Endothelial cell of umbilical vein (primary cell): ENCODE measurements at regions not wholly inside any gene's neighbourhood (a gene's known extent, or its start where the extent isn't known, plus 50 kb on each side); places are given as distances from the start of the nearest gene placed in this dataset.

Experiments
- BruUV-seq: library from RNA; stranded (reverse); fragments of 400-500 nt; replicated peaks from 2 replicates; lab custom pipeline; 2021; lab: Mats Ljungman, UMichigan
- CTCF ChIA-PET: fragments of 300-600, 350-600 bp; sonication (Branson Sonifier 250); formaldehyde crosslinking; loops from one replicate; lab custom pipeline; 2021; ENCODE audit warnings: antibody characterized with exemption, inconsistent platforms; lab: Charles Lee
- POLR2A ChIA-PET: fragments of 300-600, 350-600 bp; sonication (Branson Sonifier 250); formaldehyde crosslinking; loops from one replicate; lab custom pipeline; 2021; ENCODE audit warnings: antibody characterized with exemption, inconsistent platforms; lab: Charles Lee
- DNase-seq: peaks from one replicate; pipeline ENCODE4 v3.0.0-alpha.2; 2011; ENCODE audit warnings: low read depth, low spot score
- FAIRE-seq: peaks from 2 replicates; lab custom pipeline; 2011; peaks lifted over from hg19 to GRCh38; lab: Jason Lieb, UNC
- H2AFZ ChIP-seq: 2 replicates; pipeline ENCODE4 v1.6.0; 2012; ENCODE audit warnings: low read depth, low read length, control low read depth, inconsistent platforms
- H3K27ac ChIP-seq: 2 replicates; pipeline ENCODE4 v1.5.1; 2011; ENCODE audit warnings: low read depth, mild to moderate bottlenecking, control low read depth, low read length, moderate library complexity; ENCODE audit not compliant: insufficient read depth
- H3K27me3 ChIP-seq, 2 experiments: 2 replicates each; pipeline versions ENCODE4 v1.6.0 to v1.6.1; 2011; ENCODE audit warnings: low read length in 2 of 2, mixed read lengths in 1 of 2; ENCODE audit not compliant: control insufficient read depth in 2 of 2, insufficient read depth in 2 of 2
- H3K36me3 ChIP-seq, 2 experiments: 2 replicates in 1 of 2; 3 replicates in 1 of 2; pipeline ENCODE4 v1.5.1; 2011; ENCODE audit warnings: low read length in 2 of 2, mild to moderate bottlenecking in 1 of 2, moderate library complexity in 1 of 2; ENCODE audit not compliant: control insufficient read depth in 2 of 2, insufficient read depth in 2 of 2; ENCODE audit errors: extremely low read depth in 1 of 2
- H3K4me1 ChIP-seq: 3 replicates; pipeline ENCODE4 v1.5.1; 2011; ENCODE audit warnings: mild to moderate bottlenecking, low read length; ENCODE audit not compliant: control insufficient read depth, insufficient read depth; ENCODE audit errors: extremely low read depth
- H3K4me2 ChIP-seq: 2 replicates; pipeline ENCODE4 v1.6.1; 2011; ENCODE audit warnings: low read length, control low read depth, mixed read lengths; ENCODE audit not compliant: insufficient read depth
- H3K4me3 ChIP-seq, 3 experiments: fragments of 200-600 bp in 1 of 3; sonication (generic), shearing (Covaris generic) in 1 of 3; replicated peaks in 1 of 3; 2 replicates each; pipeline ENCODE4 v1.5.1; 2011 to 2016; ENCODE audit warnings: control low read depth in 3 of 3, low read length in 3 of 3, mild to moderate bottlenecking in 2 of 3, inconsistent platforms in 1 of 3, low read depth in 1 of 3, moderate library complexity in 1 of 3; ENCODE audit not compliant: insufficient read depth in 1 of 3
- H3K79me2 ChIP-seq: 2 replicates; pipeline ENCODE4 v1.6.0; 2012; ENCODE audit warnings: low read length, inconsistent platforms; ENCODE audit not compliant: control insufficient read depth, insufficient read depth
- H3K9ac ChIP-seq: replicated peaks from 2 replicates; pipeline ENCODE3; 2011; ENCODE audit warnings: low read length, control low read depth; ENCODE audit not compliant: insufficient read depth; ENCODE audit errors: extremely low read depth
- H3K9me1 ChIP-seq: replicated peaks from 3 replicates; pipeline ENCODE4 v1.6.0; 2011; ENCODE audit warnings: mild to moderate bottlenecking, low read length; ENCODE audit not compliant: control insufficient read depth, insufficient read depth; ENCODE audit errors: extremely low read depth
- H3K9me3 ChIP-seq: replicated peaks from 2 replicates; pipeline ENCODE4 v1.5.1; 2012; ENCODE audit warnings: low read length, inconsistent platforms; ENCODE audit not compliant: control insufficient read depth, insufficient read depth
- H4K20me1 ChIP-seq: replicated peaks from 2 replicates; pipeline ENCODE3; 2011; ENCODE audit warnings: mild to moderate bottlenecking, low read length; ENCODE audit not compliant: control insufficient read depth, insufficient read depth; ENCODE audit errors: extremely low read depth
- EZH2 ChIP-seq: IDR thresholded peaks from 2 replicates; pipeline ENCODE4 v1.6.1; 2012; ENCODE audit warnings: borderline replicate concordance, low read depth, mild to moderate bottlenecking, moderate library complexity, low read length, inconsistent platforms; ENCODE audit not compliant: severe bottlenecking
- FOS ChIP-seq: IDR thresholded peaks from 2 replicates; pipeline ENCODE4 v1.6.1; 2011; ENCODE audit warnings: mild to moderate bottlenecking, low read length, moderate library complexity, borderline replicate concordance; ENCODE audit not compliant: insufficient read depth
- GATA2 ChIP-seq: IDR thresholded peaks from 2 replicates; pipeline ENCODE4 v1.7.0; 2011; ENCODE audit warnings: low read depth, mild to moderate bottlenecking, moderate library complexity, mixed read lengths, low read length; ENCODE audit not compliant: insufficient read length, insufficient read depth
- JUN ChIP-seq: IDR thresholded peaks from 2 replicates; pipeline ENCODE4 v1.6.1; 2011; ENCODE audit warnings: borderline replicate concordance, low read depth; ENCODE audit not compliant: insufficient read length, insufficient read depth
- MYC ChIP-seq: IDR thresholded peaks from one replicate; pipeline ENCODE4 v1.6.1; 2011; ENCODE audit warnings: mild to moderate bottlenecking, low read depth, low read length
- POLR2A ChIP-seq: IDR thresholded peaks from 2 replicates; pipeline ENCODE4 v1.6.1; 2012; ENCODE audit warnings: low read depth, mild to moderate bottlenecking, control low read depth, low read length
- POLR2AphosphoS5 ChIP-seq: IDR thresholded peaks from 2 replicates; pipeline ENCODE4 v1.6.1; 2012; ENCODE audit warnings: low read depth, mild to moderate bottlenecking, control low read depth, low read length, moderate library complexity; ENCODE audit not compliant: insufficient read depth
- dilution Hi-C: fragments of 300-500 bp; cut with MboI; formaldehyde crosslinking; loops from one replicate; pipeline ENCODE4 v1.15.0; 2019; ENCODE audit warnings: low sequenced_read_pairs; ENCODE audit not compliant: extremely low pct_ligation_motif_present
- intact Hi-C: fragments of 100-400 bp; cut with micrococcal nuclease; formaldehyde crosslinking; loops from one replicate; pipeline ENCODE4 v1.10.0; 2022
- TF ChIP-seq, protein P1 (sequence below), 2 donors: IDR thresholded peaks; 1 replicate in 1 of 2; 2 replicates in 1 of 2; pipeline ENCODE4 v1.5.1; 2011; ENCODE audit warnings: low read length in 2 of 2, mild to moderate bottlenecking in 2 of 2, moderate library complexity in 2 of 2, control low read depth in 1 of 2, inconsistent platforms in 1 of 2, low read depth in 1 of 2; ENCODE audit not compliant: insufficient read depth in 1 of 2; ENCODE audit errors: extremely low read depth in 1 of 2
- TF ChIP-seq, protein P2 (sequence below): IDR thresholded peaks from 2 replicates; pipeline ENCODE4 v1.6.1; 2011; ENCODE audit not compliant: insufficient read depth, insufficient read length

DNA sequence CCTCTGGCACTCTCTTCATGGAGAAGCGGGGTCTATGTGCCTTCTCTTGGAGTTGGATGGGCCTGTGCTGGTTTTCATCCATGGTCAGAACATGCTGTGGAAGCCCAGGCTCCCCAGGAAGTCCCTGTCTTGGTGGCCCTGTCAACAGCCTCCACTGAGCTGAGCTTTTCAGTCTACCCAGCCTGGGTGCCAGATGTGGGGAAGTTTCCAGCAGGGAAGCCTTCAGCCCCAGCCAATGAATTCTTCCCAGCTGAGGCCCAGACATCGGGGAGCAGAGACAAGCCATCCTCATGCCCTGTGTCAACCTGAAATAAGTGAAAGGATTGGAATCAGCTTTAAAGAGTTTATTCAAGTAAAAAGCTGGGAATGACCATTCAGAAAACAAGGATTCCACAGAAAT is 75.1 kb upstream of the PGBD5 start:
- CTCF ChIA-PET: no interaction called here
- intact Hi-C loops (no loop called here), dilution Hi-C loops (no loop called here)
- DNase-seq (no peak), FAIRE-seq (no peak)
- Histone ChIP-seq H3K9me1 (no peaks in the 10 kb centered on the region), H3K9me3 (no peaks in the 10 kb centered on the region), H3K27ac (no peak overlapping the region), H3K9ac (no peak overlapping the region), H4K20me1 (no peaks in the 10 kb centered on the region), H3K36me3 (no peaks in the 10 kb centered on the region), H3K79me2 (no peaks in the 10 kb centered on the region), H3K4me2 (no peak overlapping the region), H3K4me3 (no peak overlapping the region), H3K4me1 (no peaks in the 10 kb centered on the region), H2AFZ (no peak overlapping the region), H3K27me3 (no peaks in the 10 kb centered on the region)
- TF ChIP-seq POLR2AphosphoS5 (no peak), JUN (no peak), FOS (no peak)
- TF ChIP-seq, protein P1, sequence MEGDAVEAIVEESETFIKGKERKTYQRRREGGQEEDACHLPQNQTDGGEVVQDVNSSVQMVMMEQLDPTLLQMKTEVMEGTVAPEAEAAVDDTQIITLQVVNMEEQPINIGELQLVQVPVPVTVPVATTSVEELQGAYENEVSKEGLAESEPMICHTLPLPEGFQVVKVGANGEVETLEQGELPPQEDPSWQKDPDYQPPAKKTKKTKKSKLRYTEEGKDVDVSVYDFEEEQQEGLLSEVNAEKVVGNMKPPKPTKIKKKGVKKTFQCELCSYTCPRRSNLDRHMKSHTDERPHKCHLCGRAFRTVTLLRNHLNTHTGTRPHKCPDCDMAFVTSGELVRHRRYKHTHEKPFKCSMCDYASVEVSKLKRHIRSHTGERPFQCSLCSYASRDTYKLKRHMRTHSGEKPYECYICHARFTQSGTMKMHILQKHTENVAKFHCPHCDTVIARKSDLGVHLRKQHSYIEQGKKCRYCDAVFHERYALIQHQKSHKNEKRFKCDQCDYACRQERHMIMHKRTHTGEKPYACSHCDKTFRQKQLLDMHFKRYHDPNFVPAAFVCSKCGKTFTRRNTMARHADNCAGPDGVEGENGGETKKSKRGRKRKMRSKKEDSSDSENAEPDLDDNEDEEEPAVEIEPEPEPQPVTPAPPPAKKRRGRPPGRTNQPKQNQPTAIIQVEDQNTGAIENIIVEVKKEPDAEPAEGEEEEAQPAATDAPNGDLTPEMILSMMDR (IDR thresholded peaks at IDR 0.05; ENCODE audit: extremely low read depth in 1 of 2, insufficient read depth in 1 of 2, low read depth in 1 of 2, low read length in 2 of 2): no peak
- no TSS peak for BruUV-seq
- POLR2A ChIA-PET: no interaction called here

DNA sequence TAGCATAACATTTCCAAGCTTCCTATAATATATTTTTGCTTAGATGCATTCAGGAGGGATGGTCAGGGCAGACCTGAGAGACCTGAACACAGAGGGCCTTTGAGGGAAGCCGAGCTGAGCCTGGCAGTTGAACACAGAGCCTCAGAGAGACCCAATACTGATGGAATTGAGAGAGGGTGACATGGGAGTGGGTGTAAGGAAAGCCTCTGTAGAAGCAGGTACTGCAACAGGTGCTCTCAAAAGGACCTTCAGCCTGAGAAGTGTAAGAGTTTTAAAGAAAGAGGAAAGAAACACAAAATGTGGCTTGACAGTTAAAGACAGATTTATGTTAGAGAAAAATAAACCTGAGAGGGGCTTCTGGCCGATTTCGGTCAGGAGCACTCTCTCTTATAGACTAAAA is 73.9 kb upstream of the PGBD5 start:
- FAIRE-seq (no peak), DNase-seq (no peak)
- intact Hi-C loops: no loop called here
- no peaks in the 10 kb centered on the region for H3K79me2 ChIP-seq
- ChIA-PET CTCF (no interaction called here), POLR2A (no interaction called here)
- H3K36me3 ChIP-seq: no peaks in the 10 kb centered on the region
- no peak overlapping the region for H3K4me3 ChIP-seq
- no peaks in the 10 kb centered on the region for H3K27me3 ChIP-seq
- TF ChIP-seq FOS: no peak
- TF ChIP-seq, protein P2, sequence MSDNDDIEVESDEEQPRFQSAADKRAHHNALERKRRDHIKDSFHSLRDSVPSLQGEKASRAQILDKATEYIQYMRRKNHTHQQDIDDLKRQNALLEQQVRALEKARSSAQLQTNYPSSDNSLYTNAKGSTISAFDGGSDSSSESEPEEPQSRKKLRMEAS: no peak
- no peak for TF ChIP-seq MYC
- TF ChIP-seq JUN: no peak
- no peak for TF ChIP-seq POLR2A
- TF ChIP-seq POLR2AphosphoS5: no peak
- TF ChIP-seq EZH2: no peak
- TF ChIP-seq GATA2: no peak
- TF ChIP-seq, protein P1 (IDR thresholded peaks at IDR 0.05; ENCODE audit: extremely low read depth in 1 of 2, insufficient read depth in 1 of 2, low read depth in 1 of 2, low read length in 2 of 2): no peak
- H4K20me1 ChIP-seq: no peaks in the 10 kb centered on the region
- H3K4me1 ChIP-seq: no peaks in the 10 kb centered on the region
- no peak overlapping the region for H3K4me2 ChIP-seq
- no peaks in the 10 kb centered on the region for H3K9me1 ChIP-seq
- no TSS peak for BruUV-seq
- no peak overlapping the region for H3K9ac ChIP-seq
- dilution Hi-C loops: no loop called here
- H3K9me3 ChIP-seq: no peaks in the 10 kb centered on the region
- H3K27ac ChIP-seq: no peak overlapping the region
- no peak overlapping the region for H2AFZ ChIP-seq
